ENCODE measurements at regions not wholly inside any gene's neighbourhood (a gene's known extent, or its start where the extent isn't known, plus 50 kb on each side); places are given as distances from the start of the nearest gene placed in this dataset.
A peak's percentile ranks its signal among the peaks of the same experiment; 100 is the strongest.

- ATAC-seq (replicated peaks) = no peak
- Mint-ChIP-seq H3K27me3 (no peaks in the 10 kb centered on the region), H3K36me3 (ENCODE audit: low read depth) (no peaks in the 10 kb centered on the region), H3K4me1 (no peaks in the 10 kb centered on the region), H3K4me3 (no peak overlapping the region), H3K9me3 (no peaks in the 10 kb centered on the region), H3K27ac (no peak overlapping the region)
Measured at GRCh38 chrX:40502688-40503087, 78.1 kb upstream of the ATP6AP2 start.

- no peaks in the 10 kb centered on the region for H3K4me1 Mint-ChIP-seq
- no peak for ATAC-seq (replicated peaks)
- H3K4me3 Mint-ChIP-seq = no peak overlapping the region
- H3K9me3 Mint-ChIP-seq = no peaks in the 10 kb centered on the region
- H3K27ac Mint-ChIP-seq = no peak overlapping the region
- no peaks in the 10 kb centered on the region for H3K27me3 Mint-ChIP-seq
- H3K36me3 Mint-ChIP-seq (ENCODE audit: low read depth) = no peaks in the 10 kb centered on the region
Measured at GRCh38 chrX:40501164-40501855, 79.5 kb upstream of the ATP6AP2 start.

GRCh38 chrX:40496728-40497127 lies 84.0 kb upstream of the ATP6AP2 start:
- no peaks in the 10 kb centered on the region for H3K4me1 Mint-ChIP-seq
- no peaks in the 10 kb centered on the region for H3K36me3 Mint-ChIP-seq (ENCODE audit: low read depth)
- H3K9me3 Mint-ChIP-seq = no peaks in the 10 kb centered on the region

GRCh38 chrX:40495659-40496058 lies 85.1 kb upstream of the ATP6AP2 start:
- no peak overlapping the region for H3K4me3 Mint-ChIP-seq

More at GRCh38 chrX:40496728-40497127, 84.0 kb upstream of the ATP6AP2 start:
- no peak for ATAC-seq (replicated peaks)
- H3K27me3 Mint-ChIP-seq = peaks cover 3% of the 10 kb centered on the region
- H3K27ac Mint-ChIP-seq = no peak overlapping the region
- H3K4me3 Mint-ChIP-seq = no peak overlapping the region

GRCh38 chrX:40494005-40494404 lies 86.8 kb upstream of the ATP6AP2 start:
- no peak for ATAC-seq (replicated peaks)
- H3K36me3 Mint-ChIP-seq (ENCODE audit: low read depth) = no peaks in the 10 kb centered on the region
- H3K27ac Mint-ChIP-seq = no peak overlapping the region
- H3K27me3 Mint-ChIP-seq = peaks cover 3% of the 10 kb centered on the region
- no peak overlapping the region for H3K4me3 Mint-ChIP-seq
- H3K9me3 Mint-ChIP-seq = no peaks in the 10 kb centered on the region
- H3K4me1 Mint-ChIP-seq = no peaks in the 10 kb centered on the region

More at GRCh38 chrX:40495659-40496058, 85.1 kb upstream of the ATP6AP2 start:
- no peak for ATAC-seq (replicated peaks)
- Mint-ChIP-seq H3K27me3 (peaks cover 3% of the 10 kb centered on the region), H3K9me3 (no peaks in the 10 kb centered on the region), H3K36me3 (ENCODE audit: low read depth) (no peaks in the 10 kb centered on the region), H3K27ac (no peak overlapping the region), H3K4me1 (no peaks in the 10 kb centered on the region)

GRCh38 chrX:40488296-40488695 lies 92.5 kb upstream of the ATP6AP2 start:
- Mint-ChIP-seq H3K9me3 (no peaks in the 10 kb centered on the region), H3K4me3 (no peak overlapping the region), H3K36me3 (ENCODE audit: low read depth) (no peaks in the 10 kb centered on the region), H3K27ac (no peak overlapping the region), H3K4me1 (no peaks in the 10 kb centered on the region), H3K27me3 (no peaks in the 10 kb centered on the region)
- ATAC-seq (replicated peaks) = no peak

- H3K36me3 Mint-ChIP-seq (ENCODE audit: low read depth) = no peaks in the 10 kb centered on the region
- no peak overlapping the region for H3K27ac Mint-ChIP-seq
- H3K4me1 Mint-ChIP-seq = no peaks in the 10 kb centered on the region
- H3K4me3 Mint-ChIP-seq = no peak overlapping the region
- no peaks in the 10 kb centered on the region for H3K27me3 Mint-ChIP-seq
- ATAC-seq (replicated peaks) = no peak
- H3K9me3 Mint-ChIP-seq = no peaks in the 10 kb centered on the region
Measured at GRCh38 chrX:40485973-40486372, 94.8 kb upstream of the ATP6AP2 start.

- Mint-ChIP-seq H3K4me3 (no peak overlapping the region), H3K27ac (no peak overlapping the region), H3K9me3 (no peaks in the 10 kb centered on the region), H3K4me1 (no peaks in the 10 kb centered on the region), H3K36me3 (ENCODE audit: low read depth) (no peaks in the 10 kb centered on the region), H3K27me3 (no peaks in the 10 kb centered on the region)
- ATAC-seq (replicated peaks) = no peak
Measured at GRCh38 chrX:40485102-40485826, 95.5 kb upstream of the ATP6AP2 start.

GRCh38 chrX:40484408-40485091 lies 96.2 kb upstream of the ATP6AP2 start:
- H3K27me3 Mint-ChIP-seq = no peaks in the 10 kb centered on the region
- no peak overlapping the region for H3K4me3 Mint-ChIP-seq
- no peak for ATAC-seq (replicated peaks)
- no peaks in the 10 kb centered on the region for H3K4me1 Mint-ChIP-seq
- no peaks in the 10 kb centered on the region for H3K36me3 Mint-ChIP-seq (ENCODE audit: low read depth)
- H3K27ac Mint-ChIP-seq = no peak overlapping the region
- H3K9me3 Mint-ChIP-seq = no peaks in the 10 kb centered on the region

- H3K9me3 Mint-ChIP-seq = no peaks in the 10 kb centered on the region
Measured at GRCh38 chrX:40483502-40483901, 97.3 kb upstream of the ATP6AP2 start.

GRCh38 chrX:40479777-40480318 lies 100.9 kb upstream of the ATP6AP2 start:
- no peak overlapping the region for H3K27ac Mint-ChIP-seq
- no peaks in the 10 kb centered on the region for H3K9me3 Mint-ChIP-seq
- H3K4me3 Mint-ChIP-seq = no peak overlapping the region
- ATAC-seq (replicated peaks) = no peak
- no peaks in the 10 kb centered on the region for H3K36me3 Mint-ChIP-seq (ENCODE audit: low read depth)
- H3K4me1 Mint-ChIP-seq = no peaks in the 10 kb centered on the region
- H3K27me3 Mint-ChIP-seq = no peaks in the 10 kb centered on the region

More at GRCh38 chrX:40483502-40483901, 97.3 kb upstream of the ATP6AP2 start:
- ATAC-seq (replicated peaks) = no peak
- Mint-ChIP-seq H3K4me3 (no peak overlapping the region), H3K27me3 (no peaks in the 10 kb centered on the region), H3K4me1 (no peaks in the 10 kb centered on the region), H3K36me3 (ENCODE audit: low read depth) (no peaks in the 10 kb centered on the region), H3K27ac (no peak overlapping the region)

GRCh38 chrX:40478474-40479065 lies 102.2 kb upstream of the ATP6AP2 start:
- H3K4me3 Mint-ChIP-seq = no peak overlapping the region
- no peaks in the 10 kb centered on the region for H3K27me3 Mint-ChIP-seq
- peaks cover 2% of the 10 kb centered on the region for H3K4me1 Mint-ChIP-seq
- no peak overlapping the region for H3K27ac Mint-ChIP-seq
- no peaks in the 10 kb centered on the region for H3K9me3 Mint-ChIP-seq
- ATAC-seq (replicated peaks) = no peak
- no peaks in the 10 kb centered on the region for H3K36me3 Mint-ChIP-seq (ENCODE audit: low read depth)

- Mint-ChIP-seq H3K4me1 (peaks cover 11% of the 10 kb centered on the region), H3K27me3 (peaks cover 4% of the 10 kb centered on the region), H3K27ac (no peak overlapping the region), H3K36me3 (ENCODE audit: low read depth) (no peaks in the 10 kb centered on the region), H3K9me3 (no peaks in the 10 kb centered on the region), H3K4me3 (peak overlapping the region; percentile 19)
- ATAC-seq (replicated peaks) = no peak
Measured at GRCh38 chrX:40476958-40477357, 103.8 kb upstream of the ATP6AP2 start.

- Mint-ChIP-seq H3K9me3 (no peaks in the 10 kb centered on the region), H3K4me3 (no peak overlapping the region), H3K36me3 (ENCODE audit: low read depth) (no peaks in the 10 kb centered on the region), H3K4me1 (peaks cover 15% of the 10 kb centered on the region), H3K27me3 (peaks cover 4% of the 10 kb centered on the region), H3K27ac (no peak overlapping the region)
- no peak for ATAC-seq (replicated peaks)
Measured at GRCh38 chrX:40474645-40475044, 106.1 kb upstream of the ATP6AP2 start.

All from activated T-helper 17 cell treated with anti-CD3 and anti-CD28 coated beads, Interleukin-2, amount 50 U/mL, for 72 hours (primary cell).